ENCODE measurements at regions not wholly inside any gene's neighbourhood (a gene's known extent, or its start where the extent isn't known, plus 50 kb on each side); places are given as distances from the start of the nearest gene placed in this dataset.
A peak's percentile ranks its signal among the peaks of the same experiment; 100 is the strongest.
"Not testable (repeated sequence)": the region's sequence is repeated elsewhere in the genome, so short reads cannot be mapped to it uniquely, and the experiment has no call there.

DNA sequence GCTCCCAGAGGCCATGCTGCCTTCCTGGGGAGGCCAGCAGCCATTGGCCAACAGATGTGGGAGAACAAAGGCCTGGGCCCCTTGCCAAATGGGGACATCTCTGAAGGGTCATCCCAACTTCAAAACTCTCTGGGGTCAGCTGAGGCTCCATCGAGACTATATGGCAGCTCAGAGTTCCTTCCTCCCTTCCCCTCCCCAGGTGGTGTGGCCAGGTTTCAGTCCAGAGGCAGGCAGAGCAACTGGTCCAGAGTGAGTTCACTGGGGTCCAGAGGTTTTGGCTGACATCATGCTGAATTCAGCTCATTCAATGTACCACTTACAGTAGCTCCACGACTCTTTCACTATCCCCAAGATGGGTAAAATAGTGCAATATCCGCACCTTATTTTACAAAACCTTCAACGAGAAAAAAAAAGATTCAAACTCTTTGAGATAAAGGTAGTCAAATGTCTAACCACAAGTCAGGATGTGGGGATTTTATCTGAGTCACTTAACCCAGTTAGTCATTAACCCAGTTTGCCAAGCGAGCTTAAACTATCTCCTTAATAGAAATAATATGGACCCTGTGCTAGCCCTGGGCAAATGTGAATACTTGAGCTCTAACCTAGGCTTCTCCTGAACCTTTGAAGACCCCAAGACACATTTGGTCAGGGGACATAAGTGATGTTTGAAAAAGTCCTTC is 108.4 kb upstream of the PLEKHG1 start:
- peak; percentile 11 for DNase-seq
- H3K4me1 Mint-ChIP-seq: peaks cover 10% of the 10 kb centered on the region
- peaks cover 21% of the 10 kb centered on the region for H3K27me3 Mint-ChIP-seq
- peak overlapping the region; percentile 88 for H3K27ac Mint-ChIP-seq
- peaks cover 11% of the 10 kb centered on the region for H3K9me3 Mint-ChIP-seq
- peaks cover 2% of the 10 kb centered on the region for H3K36me3 Mint-ChIP-seq
- peak overlapping the region; percentile 42 for H3K4me3 Mint-ChIP-seq

DNA sequence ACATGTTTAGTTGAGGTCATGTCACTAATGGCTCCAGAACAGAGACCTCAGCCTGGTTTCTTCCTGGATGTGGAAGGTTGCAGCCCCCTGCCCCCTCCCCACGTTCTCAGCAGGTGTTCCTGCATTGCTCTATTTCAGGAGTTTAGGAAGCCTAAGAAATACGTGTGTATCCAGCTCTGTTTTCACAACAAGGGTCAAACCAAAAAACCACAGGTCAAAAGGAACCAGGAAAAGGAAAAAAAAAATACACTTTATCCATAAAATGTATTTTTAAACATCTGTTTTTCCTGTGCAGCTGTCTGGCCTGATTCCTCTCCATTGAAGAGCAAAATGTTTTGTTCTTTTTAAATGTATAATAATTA is 107.9 kb upstream of the PLEKHG1 start:
- no peak for DNase-seq
- H3K4me3 Mint-ChIP-seq: no peak overlapping the region
- peaks cover 2% of the 10 kb centered on the region for H3K36me3 Mint-ChIP-seq
- peaks cover 10% of the 10 kb centered on the region for H3K4me1 Mint-ChIP-seq
- peaks cover 11% of the 10 kb centered on the region for H3K9me3 Mint-ChIP-seq
- H3K27ac Mint-ChIP-seq: peak overlapping the region; percentile 50
- H3K27me3 Mint-ChIP-seq: peaks cover 16% of the 10 kb centered on the region

DNA sequence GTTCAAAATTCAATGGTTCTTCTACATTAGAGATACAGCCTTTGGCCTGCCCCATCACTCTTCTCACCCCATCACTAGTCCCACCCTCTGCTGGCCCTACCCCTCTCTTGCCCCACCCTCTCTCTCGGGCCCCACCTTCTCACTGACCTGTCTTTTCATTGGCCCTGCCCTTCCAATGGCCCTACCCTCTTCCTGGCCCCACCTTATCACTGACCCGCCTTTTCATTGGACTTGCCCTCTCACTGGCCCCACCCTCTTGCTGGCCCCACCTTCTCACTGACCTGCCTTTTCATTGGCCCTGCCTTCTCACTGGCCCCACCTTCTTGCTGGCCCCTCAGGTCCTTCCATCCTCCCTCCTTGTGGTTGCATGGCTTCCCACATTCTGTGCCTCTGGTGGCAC is 107.2 kb upstream of the PLEKHG1 start:
- Mint-ChIP-seq H3K4me1 (peaks cover 10% of the 10 kb centered on the region), H3K9me3 (peaks cover 11% of the 10 kb centered on the region), H3K27ac (no peak overlapping the region), H3K4me3 (no peak overlapping the region), H3K27me3 (peaks cover 12% of the 10 kb centered on the region), H3K36me3 (peaks cover 2% of the 10 kb centered on the region)
- DNase-seq: no peak

DNA sequence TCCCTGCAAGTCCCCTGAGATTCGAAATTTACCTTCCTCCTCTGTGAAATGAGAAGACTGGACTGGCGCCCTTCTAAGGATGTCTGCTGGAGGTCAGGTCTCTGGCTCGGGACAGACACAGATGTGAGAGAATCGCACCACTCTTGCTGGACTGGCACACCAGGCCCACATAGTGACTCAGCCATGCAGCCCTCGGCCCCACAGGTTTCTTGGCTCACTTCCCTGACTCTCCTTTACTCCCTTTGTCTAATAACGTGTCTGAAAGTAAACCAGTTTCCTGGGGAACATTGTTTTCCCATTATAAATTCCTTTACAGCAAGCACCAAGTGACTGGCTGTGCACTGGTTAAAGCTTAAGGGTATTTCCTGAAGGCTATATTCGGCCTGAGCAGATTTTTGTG is 106.7 kb upstream of the PLEKHG1 start:
- H3K27ac Mint-ChIP-seq: no peak overlapping the region

DNA sequence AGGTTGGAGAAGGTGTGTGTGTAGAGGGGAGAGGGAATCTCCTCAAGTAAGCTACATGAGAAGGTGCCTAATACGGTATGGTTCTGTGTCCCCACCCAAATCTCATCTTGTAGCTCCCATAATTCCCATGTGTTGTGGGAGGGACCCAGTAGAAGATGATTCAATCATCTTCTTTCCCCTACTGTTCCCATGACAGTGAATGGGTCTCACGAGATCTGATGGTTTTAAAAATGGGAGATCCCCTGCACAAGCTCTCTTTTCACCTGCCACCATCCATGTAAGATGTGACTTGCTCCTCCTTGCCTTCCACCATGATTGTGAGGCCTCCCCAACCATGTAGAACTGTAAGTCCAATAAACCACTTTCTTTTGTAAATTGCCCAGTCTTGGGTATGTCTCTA is 106.1 kb upstream of the PLEKHG1 start:
- H3K27ac Mint-ChIP-seq, H3K27me3 Mint-ChIP-seq, H3K4me3 Mint-ChIP-seq, DNase-seq, H3K36me3 Mint-ChIP-seq, H3K4me1 Mint-ChIP-seq: not testable (repeated sequence)
- peaks cover 11% of the 10 kb centered on the region for H3K9me3 Mint-ChIP-seq

More for the DNA sequence above, 106.7 kb upstream of the PLEKHG1 start:
- DNase-seq: no peak
- Mint-ChIP-seq H3K9me3 (peaks cover 11% of the 10 kb centered on the region), H3K27me3 (peaks cover 8% of the 10 kb centered on the region), H3K4me3 (no peak overlapping the region), H3K36me3 (peaks cover 2% of the 10 kb centered on the region), H3K4me1 (peaks cover 10% of the 10 kb centered on the region)

DNA sequence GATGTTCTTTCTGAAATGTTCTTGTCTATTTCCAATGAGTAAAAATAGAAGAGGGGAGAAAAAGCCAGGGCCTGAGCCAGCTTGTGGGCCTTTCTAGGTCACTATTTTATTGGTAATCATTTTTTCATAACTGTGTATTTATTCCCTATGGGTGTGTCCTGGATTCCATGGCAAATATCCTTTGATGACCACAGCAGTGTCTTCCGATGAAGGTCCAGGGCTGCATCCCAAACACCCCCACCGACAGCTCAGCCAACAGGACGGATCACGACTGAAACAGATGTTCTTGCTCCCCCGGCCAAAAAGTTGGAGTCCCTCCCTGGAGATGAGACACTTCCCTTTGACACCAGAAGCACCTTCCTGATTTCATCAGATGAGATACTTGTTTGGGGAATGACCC is 105.4 kb upstream of the PLEKHG1 start:
- peaks cover 10% of the 10 kb centered on the region for H3K4me1 Mint-ChIP-seq
- H3K27me3 Mint-ChIP-seq: peaks cover 4% of the 10 kb centered on the region
- H3K4me3 Mint-ChIP-seq: no peak overlapping the region
- H3K27ac Mint-ChIP-seq: no peak overlapping the region
- H3K36me3 Mint-ChIP-seq: peaks cover 2% of the 10 kb centered on the region
- no peak for DNase-seq
- peaks cover 11% of the 10 kb centered on the region for H3K9me3 Mint-ChIP-seq

DNA sequence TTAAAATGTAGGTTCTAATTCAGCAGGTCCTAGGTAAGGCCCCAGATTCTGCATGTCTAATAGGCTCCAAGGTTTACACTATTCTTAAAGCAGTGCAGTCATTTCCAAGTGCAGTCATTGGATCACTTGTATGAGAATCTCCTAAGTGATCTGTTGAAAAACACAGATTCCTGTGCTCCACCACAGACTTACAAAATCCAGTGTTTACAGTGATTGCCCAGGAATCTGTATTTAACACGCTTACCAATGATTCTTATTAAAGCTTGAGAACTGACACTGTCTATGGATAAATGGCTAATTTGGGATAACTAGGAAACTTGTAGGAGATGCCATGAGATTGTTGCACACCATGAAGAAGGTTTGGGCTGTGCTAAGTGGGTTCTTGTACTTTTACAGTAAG is 104.6 kb upstream of the PLEKHG1 start:
- Mint-ChIP-seq H3K36me3 (peaks cover 2% of the 10 kb centered on the region), H3K4me3 (no peak overlapping the region), H3K9me3 (peaks cover 11% of the 10 kb centered on the region), H3K4me1 (peaks cover 10% of the 10 kb centered on the region), H3K27me3 (peaks cover 4% of the 10 kb centered on the region), H3K27ac (no peak overlapping the region)
- DNase-seq: no peak

DNA sequence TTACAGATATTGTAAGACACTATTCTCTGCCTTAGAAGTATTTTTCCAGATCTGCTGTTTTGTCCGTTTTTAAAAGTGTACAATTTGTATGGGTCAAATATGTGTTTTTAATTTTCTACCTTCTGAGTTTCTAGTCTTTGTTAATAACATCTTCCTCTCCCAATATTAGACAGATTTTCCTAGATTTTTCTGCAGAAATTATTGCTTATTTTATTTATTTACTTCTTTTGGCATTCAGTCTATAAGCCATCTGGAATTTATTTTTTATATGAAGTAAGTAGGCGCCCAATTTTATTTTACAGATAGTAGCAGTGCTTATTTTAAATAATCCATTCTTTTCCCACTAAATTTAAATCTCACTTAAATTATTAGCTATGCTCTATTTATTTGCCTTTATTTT is 103.1 kb upstream of the PLEKHG1 start:
- H3K36me3 Mint-ChIP-seq: peaks cover 2% of the 10 kb centered on the region
- H3K4me1 Mint-ChIP-seq: peaks cover 2% of the 10 kb centered on the region

DNA sequence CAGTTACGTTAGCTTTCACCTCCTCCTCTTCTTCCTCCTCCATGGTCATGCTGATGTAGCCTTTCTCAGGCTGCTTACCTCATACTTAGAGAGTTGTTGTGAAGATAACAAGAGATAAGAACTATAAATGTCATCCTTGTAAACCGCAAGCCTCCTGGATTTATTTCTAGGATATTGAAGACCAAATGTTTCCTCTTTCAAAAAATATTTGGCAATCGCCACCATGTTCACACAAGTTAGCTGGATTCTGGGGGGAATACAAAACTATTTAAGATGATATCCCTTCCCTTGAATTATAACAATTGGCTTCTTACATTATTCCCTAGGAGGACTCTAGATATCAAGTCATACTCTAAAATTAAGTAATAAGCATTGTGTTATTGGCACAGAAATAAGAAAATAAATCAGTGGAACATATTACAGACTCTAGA is 99.8 kb upstream of the PLEKHG1 start:
- Mint-ChIP-seq H3K27ac (no peak overlapping the region), H3K9me3 (no peaks in the 10 kb centered on the region), H3K27me3 (peaks cover 8% of the 10 kb centered on the region), H3K4me1 (no peaks in the 10 kb centered on the region), H3K36me3 (no peaks in the 10 kb centered on the region), H3K4me3 (no peak overlapping the region)
- DNase-seq: no peak

More for the DNA sequence above, 103.1 kb upstream of the PLEKHG1 start:
- Mint-ChIP-seq H3K27me3 (peaks cover 4% of the 10 kb centered on the region), H3K27ac (no peak overlapping the region), H3K4me3 (no peak overlapping the region), H3K9me3 (peaks cover 11% of the 10 kb centered on the region)
- no peak for DNase-seq

DNA sequence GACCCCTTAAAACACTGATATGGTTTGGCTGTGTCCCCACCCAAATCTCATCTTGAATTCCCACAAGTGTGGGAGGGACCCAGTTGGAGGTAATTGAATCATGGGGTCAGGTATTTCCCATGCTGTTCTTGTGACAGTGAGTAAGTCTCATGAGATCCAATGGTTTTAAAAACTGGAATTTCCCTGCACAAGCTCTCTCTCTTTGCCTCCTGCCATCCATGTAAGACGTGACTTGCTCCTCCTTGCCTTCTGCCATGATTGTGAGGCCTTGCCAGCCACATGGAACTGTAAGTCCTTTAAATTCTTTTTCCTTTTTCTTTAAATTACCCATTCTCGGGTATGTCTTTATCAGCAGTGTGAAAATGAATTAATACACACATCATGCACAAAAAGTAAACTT is 99.1 kb upstream of the PLEKHG1 start:
- not testable (repeated sequence) for H3K4me3 Mint-ChIP-seq, DNase-seq, H3K27ac Mint-ChIP-seq, H3K36me3 Mint-ChIP-seq, H3K9me3 Mint-ChIP-seq, H3K4me1 Mint-ChIP-seq, H3K27me3 Mint-ChIP-seq

DNA sequence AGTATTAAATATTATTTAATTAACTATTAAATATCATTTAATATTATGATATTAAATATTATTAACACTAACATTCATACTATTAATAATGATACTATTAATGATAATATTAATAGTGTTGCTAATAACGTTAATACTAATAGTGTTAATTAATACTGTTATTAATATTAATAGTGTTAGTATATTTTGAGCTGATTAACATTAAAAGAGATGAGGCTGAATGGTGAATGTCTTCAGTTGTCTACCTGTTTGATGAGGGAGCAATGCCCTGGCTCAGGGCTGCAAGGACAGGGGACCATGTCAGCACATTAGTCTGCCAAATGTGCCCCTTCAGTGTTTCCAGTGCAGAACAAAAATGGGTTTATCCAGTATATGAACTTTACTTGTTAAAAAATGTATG is 96.6 kb upstream of the PLEKHG1 start:
- H3K36me3 Mint-ChIP-seq: no peaks in the 10 kb centered on the region
- no peaks in the 10 kb centered on the region for H3K9me3 Mint-ChIP-seq
- H3K27me3 Mint-ChIP-seq: peaks cover 8% of the 10 kb centered on the region
- no peaks in the 10 kb centered on the region for H3K4me1 Mint-ChIP-seq
- DNase-seq: no peak
- H3K27ac Mint-ChIP-seq: no peak overlapping the region
- no peak overlapping the region for H3K4me3 Mint-ChIP-seq

DNA sequence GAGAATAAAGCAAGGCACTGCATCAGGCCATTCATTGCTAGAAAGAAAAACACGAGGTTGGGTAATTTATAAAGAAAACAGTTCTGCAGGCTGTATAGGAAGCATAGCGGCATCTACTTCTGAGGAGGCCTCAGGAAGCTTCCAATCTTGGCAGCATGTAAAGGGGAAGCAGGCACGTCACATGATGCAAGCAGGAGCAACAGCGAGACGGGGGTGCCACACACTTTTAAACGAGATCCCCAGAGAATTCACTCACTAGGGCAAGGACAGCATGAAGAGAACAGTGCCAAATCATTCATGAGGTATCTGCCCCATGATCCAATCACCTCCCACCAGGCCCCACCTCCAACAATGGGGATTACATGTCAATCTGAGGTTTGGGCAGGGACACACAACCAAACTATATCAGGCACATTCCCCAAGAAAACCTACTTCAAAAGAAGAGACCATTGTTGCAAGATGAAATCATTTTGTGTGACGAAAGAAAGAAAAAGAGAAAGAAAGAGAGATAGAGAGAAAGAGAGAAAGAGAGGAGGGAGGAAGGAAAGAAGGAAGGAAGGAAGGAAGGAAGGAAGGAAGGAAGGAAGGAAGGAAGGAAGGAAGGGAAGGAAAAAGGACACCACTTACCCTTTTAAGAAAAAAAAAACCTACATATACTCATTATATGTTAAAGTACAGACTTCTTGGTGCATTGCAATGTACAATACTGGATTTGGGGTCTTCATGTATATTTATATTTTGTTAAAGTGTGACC is 95.9 kb upstream of the PLEKHG1 start:
- DNase-seq: no peak
- Mint-ChIP-seq H3K9me3 (no peaks in the 10 kb centered on the region), H3K27ac (no peak overlapping the region), H3K36me3 (no peaks in the 10 kb centered on the region), H3K27me3 (peaks cover 7% of the 10 kb centered on the region), H3K4me1 (no peaks in the 10 kb centered on the region), H3K4me3 (no peak overlapping the region)

DNA sequence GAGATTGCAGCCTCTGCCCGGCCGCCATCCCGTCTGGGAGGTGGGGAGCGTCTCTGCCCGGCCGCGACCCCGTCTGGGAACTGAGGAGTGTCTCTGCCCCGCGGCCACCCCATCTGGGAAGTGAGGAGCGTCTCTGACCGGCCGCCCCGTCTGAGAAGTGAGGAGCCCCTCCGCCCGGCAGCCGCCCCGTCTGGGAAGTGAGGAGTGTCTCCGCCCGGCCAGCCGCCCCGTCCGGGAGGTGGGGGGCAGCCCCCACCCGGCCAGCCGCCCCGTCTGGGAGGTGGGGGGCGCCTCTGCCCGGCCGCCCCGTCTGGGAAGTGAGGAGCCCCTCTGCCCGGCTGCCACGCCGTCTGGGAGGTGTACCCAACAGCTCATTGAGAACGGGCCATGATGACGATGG is 92.3 kb upstream of the PLEKHG1 start:
- not testable (repeated sequence) for H3K27ac Mint-ChIP-seq, H3K4me3 Mint-ChIP-seq, H3K4me1 Mint-ChIP-seq, DNase-seq, H3K36me3 Mint-ChIP-seq, H3K9me3 Mint-ChIP-seq
- peaks cover 14% of the 10 kb centered on the region for H3K27me3 Mint-ChIP-seq

DNA sequence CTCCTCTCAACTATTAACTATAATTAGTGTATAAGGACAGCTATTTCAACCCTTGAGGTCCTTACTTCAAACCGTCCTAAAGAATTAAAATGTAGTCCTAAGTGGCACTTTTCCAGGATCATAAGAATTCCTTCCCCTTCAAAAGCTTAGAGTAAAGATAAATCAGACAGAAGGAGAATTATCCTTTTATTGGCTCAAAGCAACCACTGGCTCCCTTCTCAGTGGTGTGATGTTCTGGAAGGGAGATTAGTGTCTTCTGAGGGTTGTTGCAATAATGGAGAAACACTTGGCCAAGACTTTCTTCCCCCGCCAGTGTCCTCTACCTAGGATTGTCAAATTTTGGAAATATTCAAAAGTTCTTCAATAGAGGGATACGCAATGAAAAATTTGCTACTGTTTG is 89.1 kb upstream of the PLEKHG1 start:
- Mint-ChIP-seq H3K36me3 (no peaks in the 10 kb centered on the region), H3K4me3 (no peak overlapping the region), H3K27ac (no peak overlapping the region)

DNA sequence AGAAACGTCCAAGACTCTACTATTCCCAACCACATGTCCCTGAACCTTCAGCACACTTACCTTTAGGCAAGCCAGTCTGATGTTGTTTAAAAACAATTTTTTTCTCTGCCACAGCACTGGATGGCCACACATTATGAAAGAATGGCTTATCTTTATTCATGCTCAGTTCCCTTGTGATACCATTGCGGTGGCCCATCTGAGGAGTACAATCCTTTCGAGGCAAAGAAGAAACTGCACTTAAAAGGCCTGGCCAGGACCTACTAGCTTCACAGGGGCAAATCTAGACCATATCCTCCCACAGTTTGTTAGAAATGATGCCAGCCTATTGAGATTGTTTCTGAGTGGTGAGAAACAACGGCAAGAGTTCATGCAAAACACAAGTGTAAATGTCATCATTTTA is 88.4 kb upstream of the PLEKHG1 start:
- H3K27me3 Mint-ChIP-seq: peaks cover 15% of the 10 kb centered on the region
- H3K36me3 Mint-ChIP-seq: no peaks in the 10 kb centered on the region
- no peaks in the 10 kb centered on the region for H3K4me1 Mint-ChIP-seq
- H3K9me3 Mint-ChIP-seq: no peaks in the 10 kb centered on the region
- no peak overlapping the region for H3K27ac Mint-ChIP-seq
- no peak for DNase-seq
- no peak overlapping the region for H3K4me3 Mint-ChIP-seq

More for the DNA sequence above, 89.1 kb upstream of the PLEKHG1 start:
- Mint-ChIP-seq H3K9me3 (no peaks in the 10 kb centered on the region), H3K27me3 (peaks cover 15% of the 10 kb centered on the region), H3K4me1 (no peaks in the 10 kb centered on the region)
- no peak for DNase-seq

DNA sequence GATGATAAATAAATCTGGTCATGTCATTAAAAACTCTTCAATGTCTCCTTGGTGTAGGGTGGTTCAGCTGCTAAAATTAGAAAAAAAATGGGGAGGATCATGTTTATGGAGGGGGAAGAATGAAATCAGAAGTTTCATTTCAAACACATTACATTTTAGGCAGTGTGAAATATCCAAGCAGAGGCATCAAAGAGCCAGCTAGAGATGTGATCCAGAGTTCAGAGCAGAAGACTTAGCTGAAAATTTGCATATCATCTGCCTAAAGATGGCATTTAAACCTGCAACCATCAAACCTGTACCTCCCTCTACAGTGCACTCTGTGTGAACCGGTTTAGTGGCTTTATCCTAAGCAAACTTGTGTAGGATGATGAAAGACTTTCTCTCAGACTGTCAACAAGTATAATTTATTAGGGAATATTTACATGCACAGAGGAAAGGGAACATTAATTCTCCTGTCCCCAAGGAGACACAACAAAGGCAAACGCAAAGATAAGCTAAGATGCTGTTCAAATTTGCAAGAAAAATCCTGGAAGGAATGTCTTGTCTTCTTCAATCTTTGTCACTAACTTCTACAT is 84.8 kb upstream of the PLEKHG1 start:
- Mint-ChIP-seq H3K4me3 (no peak overlapping the region), H3K4me1 (no peaks in the 10 kb centered on the region), H3K27me3 (peaks cover 15% of the 10 kb centered on the region), H3K27ac (no peak overlapping the region), H3K9me3 (no peaks in the 10 kb centered on the region), H3K36me3 (no peaks in the 10 kb centered on the region)
- DNase-seq: no peak

Measured in activated naive CD8-positive, alpha-beta T cell treated with anti-CD3 and anti-CD28 coated beads for 36 hours (primary cell).